Activated CD4-positive, alpha-beta T cell treated with anti-CD3 and anti-CD28 coated beads, Interleukin-2, amount 50 U/mL, for 16 hours (primary cell): ENCODE measurements at regions not wholly inside any gene's neighbourhood (a gene's known extent, or its start where the extent isn't known, plus 50 kb on each side); places are given as distances from the start of the nearest gene placed in this dataset.
"Not testable (repeated sequence)": the region's sequence is repeated elsewhere in the genome, so short reads cannot be mapped to it uniquely, and the experiment has no call there.

Source experiments
- DNase-seq: peaks from one replicate; pipeline ENCODE4 v3.0.0-alpha.2; 2020

GRCh38 chr4:79850626-79851025 is 222.4 kb downstream of the ANTXR2 start:
- DNase-seq: no peak

DNA sequence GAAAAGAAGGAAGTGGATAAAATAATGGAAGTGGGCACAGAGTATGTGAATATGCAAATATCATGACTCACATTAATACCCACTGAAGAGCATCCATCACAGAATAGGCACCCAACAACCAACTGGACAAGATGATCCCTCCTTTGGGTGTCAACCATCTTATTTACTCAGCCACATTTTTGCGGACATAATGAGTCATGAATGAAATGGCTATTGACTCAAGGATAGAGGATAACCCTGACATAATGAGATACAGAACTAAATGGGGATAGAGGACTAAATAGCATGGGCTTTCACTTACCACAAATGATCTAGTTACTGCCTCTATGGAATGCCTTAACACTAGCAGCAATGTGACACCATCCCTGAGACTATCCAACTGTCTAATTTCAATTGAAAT is 224.7 kb downstream of the ANTXR2 start:
- DNase-seq: no peak

DNA sequence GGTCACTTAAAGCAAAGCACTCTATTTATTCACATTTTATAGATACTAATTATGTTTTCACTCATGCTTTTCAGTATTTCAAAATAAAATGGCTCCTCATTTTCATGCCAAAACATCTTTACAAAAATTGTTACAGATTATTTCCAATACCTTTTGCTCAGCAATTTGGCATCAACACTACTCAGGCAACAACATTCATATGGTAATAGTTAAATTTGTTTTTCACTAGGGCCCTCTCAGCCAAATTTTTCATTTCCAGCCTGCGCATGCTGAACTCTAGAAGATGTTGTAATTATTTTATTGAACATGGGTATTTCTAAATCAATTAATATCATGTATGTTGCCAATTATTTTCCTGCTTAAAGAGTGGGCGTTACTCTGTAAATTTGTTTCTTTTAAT is 225.6 kb downstream of the ANTXR2 start:
- no peak for DNase-seq

DNA sequence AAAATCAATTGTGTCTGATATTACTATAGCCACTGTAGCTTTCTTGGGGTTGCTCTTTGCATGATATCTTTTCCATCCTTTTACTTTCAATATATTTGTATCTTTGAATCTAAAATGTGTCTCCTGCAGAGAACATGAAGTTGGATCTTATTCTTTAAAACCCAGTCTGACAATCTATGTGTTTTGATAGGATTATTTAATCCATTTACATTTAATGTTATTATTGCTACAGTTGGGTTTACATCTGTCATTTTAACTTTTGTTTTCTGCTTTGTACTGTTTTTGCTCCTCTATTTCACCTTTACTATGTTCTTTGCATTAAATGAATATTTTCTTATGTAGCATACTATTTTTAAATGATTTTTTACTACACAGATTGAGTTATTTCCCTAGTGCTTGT is 230.9 kb downstream of the ANTXR2 start:
- DNase-seq: no peak

DNA sequence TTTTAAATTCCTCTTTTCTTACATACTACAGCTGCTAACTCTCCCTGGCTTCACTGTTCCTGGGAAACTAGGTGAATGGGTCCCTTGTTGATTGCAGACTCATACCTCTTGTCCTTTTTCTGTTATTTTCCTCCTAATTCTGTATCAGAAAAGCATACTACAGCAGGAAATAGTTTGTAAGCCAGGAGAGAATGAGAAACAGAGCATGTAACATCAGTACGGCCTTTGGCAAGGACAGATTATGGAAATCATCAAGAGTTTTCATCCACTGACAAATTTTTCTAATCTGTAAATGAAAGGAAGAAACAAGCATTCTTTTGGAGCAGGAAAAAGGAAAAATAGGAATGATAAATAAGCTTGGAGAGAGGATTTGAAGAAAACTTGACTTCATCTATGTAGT is 239.2 kb downstream of the ANTXR2 start:
- DNase-seq: no peak

DNA sequence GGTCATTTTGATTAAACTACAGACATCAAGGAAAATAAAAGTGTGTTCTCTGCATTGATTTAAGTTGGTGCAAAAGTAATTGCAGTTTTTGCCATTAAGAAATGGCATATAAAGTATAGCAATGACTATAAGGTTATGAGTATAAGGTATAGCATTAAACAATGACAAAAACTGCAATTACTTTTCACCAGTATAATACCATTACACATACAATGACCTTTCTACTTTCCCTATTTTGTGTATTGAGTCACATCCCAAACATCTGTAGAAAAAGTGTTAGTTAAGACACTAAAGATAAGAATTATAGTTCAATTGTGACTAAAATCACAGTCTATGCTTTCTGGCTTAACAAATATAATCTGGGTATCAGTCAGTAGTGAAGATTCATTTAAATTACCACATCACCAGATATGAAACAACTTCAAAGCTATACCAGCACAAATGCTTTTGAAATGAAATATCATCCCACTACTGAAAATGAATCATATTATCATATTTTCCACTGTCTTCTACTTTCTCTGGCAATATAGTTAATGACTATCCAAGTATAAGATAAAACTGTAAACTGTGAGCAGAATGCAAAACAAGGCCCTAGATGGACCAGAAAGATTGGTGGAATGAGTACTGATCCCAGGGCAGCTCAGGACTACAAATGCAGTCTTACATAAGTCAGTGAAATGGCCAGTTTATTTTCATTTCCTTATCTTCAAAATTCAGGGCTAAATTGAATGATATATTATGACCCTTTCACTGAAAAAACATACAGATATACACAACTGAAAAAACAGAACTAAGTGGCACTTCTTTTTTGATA is 241.1 kb downstream of the ANTXR2 start:
- DNase-seq: peak; percentile 37

DNA sequence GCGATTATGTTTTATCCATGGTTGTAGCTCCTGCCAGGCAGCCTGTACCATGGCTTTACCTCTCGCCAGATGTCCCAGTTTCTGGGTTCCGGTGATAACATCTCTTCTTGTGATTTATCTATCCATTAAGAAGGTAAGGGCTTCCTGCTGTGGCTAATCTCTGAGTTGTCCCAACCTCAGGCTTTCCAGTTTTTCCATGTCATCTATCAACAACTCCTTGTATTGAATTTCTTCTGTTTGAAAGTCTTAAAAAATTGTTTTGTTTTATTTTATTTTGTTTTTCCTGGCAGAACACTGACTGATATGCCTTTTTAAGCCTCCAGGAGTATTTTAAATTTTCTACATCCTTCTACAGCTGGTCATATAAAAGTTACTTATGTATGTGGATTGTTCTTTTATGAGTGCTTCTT is 241.9 kb downstream of the ANTXR2 start:
- DNase-seq: no peak

DNA sequence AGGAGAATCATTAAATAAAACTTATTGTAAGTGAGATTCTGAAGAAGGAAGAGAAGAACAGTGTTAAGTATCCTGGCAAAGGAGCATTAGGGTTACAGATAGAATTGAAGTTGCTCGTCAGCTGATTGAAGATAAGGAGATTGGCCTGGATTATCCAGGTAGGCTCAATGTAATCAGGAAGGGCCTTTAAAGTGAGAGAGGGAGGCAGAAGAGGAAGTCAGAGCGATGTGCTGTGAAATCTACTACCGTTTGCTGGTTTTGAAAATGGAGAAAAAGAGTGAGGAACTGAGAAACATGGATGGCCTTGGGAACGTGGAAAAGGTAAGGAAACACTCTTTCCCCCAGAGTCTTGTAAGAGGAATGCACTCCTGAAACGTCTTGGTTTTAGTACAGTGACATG is 245.7 kb downstream of the ANTXR2 start:
- DNase-seq: no peak

DNA sequence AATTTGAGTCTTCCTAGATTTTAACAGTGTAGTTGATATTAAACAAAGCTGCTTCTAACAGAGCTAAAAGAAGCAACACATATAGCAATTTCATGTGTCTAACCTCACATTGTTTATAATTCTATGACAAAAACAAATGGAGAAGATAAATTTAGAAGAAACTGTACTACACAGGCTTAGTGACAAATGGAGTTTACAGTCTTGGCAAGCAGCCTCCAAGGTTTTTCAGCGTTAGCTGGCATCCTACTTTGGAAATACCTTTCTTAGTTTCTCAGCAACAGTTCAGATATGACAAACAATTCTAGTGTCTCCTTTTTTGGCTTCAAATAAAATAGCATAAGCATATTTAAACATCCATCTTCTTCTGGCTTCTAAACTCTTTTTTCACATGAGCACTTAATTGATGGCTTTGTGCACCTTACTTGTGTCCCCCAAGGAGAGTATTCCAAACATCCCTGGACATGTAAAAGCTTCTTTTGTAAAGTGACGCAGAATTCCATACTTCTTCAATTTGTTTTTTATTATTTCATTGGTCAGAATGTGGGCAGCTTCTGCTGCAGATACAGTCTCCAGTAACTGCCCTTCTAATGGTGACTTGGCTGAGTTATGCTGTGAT is 249.8 kb downstream of the ANTXR2 start:
- DNase-seq: no peak

GRCh38 chr4:79820427-79820826 is 252.6 kb downstream of the ANTXR2 start:
- DNase-seq: no peak

GRCh38 chr4:79807933-79808332 is 265.1 kb downstream of the ANTXR2 start:
- DNase-seq: not testable (repeated sequence)

- DNase-seq: no peak
Observed at GRCh38 chr4:79798047-79798446, 275.0 kb downstream of the ANTXR2 start.

GRCh38 chr4:79796948-79797347 is 276.1 kb downstream of the ANTXR2 start:
- DNase-seq: no peak

DNA sequence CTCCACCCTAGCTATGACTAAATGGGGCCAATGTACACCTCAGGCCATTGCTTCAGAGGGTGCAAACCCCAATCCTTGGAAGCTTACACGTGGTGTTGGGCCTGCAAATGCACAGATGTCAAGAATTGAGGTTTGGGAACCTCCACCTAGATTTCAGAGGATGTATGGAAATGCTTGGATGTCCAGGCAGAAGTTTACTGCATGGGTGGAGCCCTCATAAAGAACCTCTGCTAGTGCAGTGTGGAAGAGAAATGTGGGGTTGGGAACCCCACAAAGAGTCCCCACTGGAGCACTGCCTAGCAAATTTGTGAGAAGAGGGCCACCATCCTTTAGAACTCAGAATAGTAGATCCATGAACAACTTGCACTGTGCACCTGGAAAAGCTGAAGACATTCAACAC is 284.1 kb downstream of the ANTXR2 start:
- DNase-seq: no peak

GRCh38 chr4:79780129-79780528 is 292.9 kb downstream of the ANTXR2 start:
- no peak for DNase-seq

- DNase-seq: no peak
Observed at GRCh38 chr4:79772510-79772909, 300.5 kb downstream of the ANTXR2 start.

DNA sequence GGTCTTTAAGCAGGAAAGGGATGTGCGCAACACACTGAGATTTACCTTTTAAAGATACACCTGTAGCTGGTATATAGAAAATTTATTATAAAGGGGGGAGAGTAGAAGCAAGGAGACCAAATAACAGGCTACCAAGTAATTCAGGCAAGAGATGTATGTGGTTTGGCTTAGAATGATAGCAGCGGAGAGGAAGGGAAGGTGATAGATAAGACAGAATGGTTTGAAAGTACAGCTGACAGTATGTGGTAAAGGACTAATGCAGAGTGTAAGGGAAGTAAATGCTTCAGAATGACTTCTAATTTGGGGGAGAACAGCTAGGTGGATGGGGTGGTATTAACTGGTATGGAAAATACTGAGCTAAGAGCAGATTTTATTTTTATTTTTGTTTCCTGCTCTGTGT is 308.9 kb downstream of the ANTXR2 start:
- DNase-seq: no peak

- DNase-seq: no peak
Observed at GRCh38 chr4:79763486-79764075, 309.4 kb downstream of the ANTXR2 start.

DNA sequence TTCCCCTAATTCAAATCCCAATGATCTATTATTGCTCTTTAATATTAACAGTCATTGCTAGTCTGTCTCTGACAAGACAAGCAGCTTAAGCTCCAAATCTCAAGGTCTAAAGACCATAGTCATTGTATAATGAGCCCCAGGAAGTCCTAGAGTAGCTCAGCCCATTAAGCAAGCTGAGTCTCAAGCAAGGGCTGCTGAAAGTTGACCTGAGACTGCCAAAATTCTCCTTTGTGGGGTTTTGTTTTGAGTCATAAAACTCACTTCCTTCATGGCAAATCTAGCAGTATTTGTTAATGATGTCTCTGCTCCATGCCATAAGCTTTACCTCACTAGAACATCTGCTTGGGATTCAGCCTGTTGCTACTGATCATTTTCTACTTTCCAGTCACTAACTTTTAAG is 313.2 kb downstream of the ANTXR2 start:
- DNase-seq: peak; percentile 14

GRCh38 chr4:79757600-79757999 is 315.4 kb downstream of the ANTXR2 start:
- no peak for DNase-seq

DNA sequence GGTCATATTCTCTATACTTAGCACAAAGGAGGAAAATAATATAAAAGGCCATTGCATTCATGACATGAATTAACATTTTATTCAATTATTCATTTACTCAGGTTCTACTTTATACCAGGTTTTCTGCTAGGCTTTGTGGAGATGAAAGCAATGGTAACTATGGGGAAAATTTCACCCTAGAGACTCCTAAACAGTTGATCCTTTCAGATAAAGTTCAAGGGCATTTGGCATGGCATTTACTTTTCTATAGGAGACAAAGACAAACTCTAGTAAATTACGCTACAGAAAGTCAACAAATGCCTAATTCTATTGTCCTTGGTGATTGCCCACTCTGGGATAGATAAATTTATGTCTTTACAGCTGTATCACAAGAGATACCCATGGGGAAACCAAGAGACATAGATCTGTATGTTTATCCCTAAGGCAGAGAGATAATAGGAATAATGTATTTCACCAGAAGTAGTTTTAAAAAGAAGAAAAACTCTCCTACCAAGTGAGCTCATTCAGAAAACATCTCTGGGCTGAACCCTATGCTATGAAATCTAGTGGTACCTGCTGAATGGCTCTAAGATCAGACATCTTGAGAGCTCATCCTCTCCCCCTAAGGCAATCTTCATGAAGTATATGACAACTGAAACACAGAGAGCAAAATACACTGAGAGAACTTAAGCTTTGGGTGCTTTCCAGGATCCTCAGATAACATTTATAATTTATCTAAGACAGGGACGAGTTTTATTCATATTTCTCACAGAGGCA is 316.7 kb downstream of the ANTXR2 start:
- no peak for DNase-seq

DNA sequence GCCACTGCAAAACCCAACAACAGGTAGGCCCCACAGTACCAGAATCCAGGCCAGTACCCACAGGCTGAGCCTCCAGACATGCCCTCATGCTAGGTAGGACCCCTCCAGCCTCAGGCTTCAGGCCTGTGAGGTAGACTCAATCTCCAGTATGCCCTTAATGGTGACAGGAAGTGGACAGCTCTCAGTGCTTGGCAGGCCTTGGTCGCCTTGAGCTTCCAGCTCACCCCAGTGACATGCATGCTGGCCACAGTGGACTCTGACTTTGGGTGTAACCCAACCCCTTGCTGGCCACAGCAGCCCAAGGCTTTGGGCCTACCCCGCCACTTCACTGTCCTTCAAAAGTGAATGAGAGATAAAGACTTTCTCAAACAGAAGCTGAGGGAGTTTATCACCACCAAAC is 324.2 kb downstream of the ANTXR2 start:
- DNase-seq: no peak

DNA sequence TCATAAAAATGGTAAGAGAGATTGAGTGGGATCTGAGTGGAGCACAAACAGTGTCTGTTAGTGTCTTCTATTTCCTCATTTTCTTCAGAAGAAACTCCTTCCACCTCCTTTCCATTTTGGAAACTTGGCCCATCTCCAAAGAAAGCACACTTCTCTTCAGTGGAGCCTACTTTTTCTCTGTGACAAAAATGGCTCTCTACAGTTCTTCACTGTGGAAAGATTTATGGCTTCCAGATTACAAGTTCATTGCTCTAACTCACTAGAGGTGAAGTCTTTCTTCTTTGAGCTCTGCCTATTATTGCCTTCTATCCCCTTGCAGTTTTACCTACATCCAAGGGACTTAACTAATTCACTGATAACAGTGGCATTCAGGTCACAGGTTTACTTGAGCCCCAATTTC is 325.8 kb downstream of the ANTXR2 start:
- DNase-seq: no peak

DNA sequence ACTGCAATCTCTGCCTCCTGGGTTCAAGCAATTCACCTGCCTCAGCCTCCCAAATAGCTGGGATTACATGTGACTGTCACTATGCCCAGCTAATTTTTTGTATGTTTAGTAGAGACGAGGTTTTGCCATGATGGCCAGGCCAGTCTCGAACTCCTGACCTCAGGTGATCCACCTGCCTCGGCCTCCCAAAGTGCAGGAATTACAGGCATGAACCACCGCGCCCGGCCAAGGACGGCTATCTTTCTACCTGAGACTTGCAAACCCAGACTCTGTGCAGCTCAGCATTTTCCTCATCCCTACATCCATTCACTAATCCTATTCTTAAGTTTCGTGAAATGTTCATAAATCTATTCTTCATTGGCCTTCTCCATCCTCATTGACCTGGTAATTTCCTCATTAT is 330.0 kb downstream of the ANTXR2 start:
- no peak for DNase-seq
